BLaER1 (cell line): ENCODE measurements at regions not wholly inside any gene's neighbourhood (a gene's known extent, or its start where the extent isn't known, plus 50 kb on each side); places are given as distances from the start of the nearest gene placed in this dataset.
A peak's percentile ranks its signal among the peaks of the same experiment; 100 is the strongest.
"Not testable (repeated sequence)": the region's sequence is repeated elsewhere in the genome, so short reads cannot be mapped to it uniquely, and the experiment has no call there.

ENCODE experiments used
- H3K27ac ChIP-seq: shearing (Covaris generic); formaldehyde crosslinking; 2 replicates; pipeline ENCODE4 v1.8.1; 2022
- H3K27me3 ChIP-seq: shearing (Covaris generic); formaldehyde crosslinking; 2 replicates; pipeline ENCODE4 v1.8.1; 2022
- H3K36me3 ChIP-seq: shearing (Covaris generic); formaldehyde crosslinking; 2 replicates; pipeline ENCODE4 v1.8.1; 2022
- H3K4me1 ChIP-seq: shearing (Covaris generic); formaldehyde crosslinking; 2 replicates; pipeline ENCODE4 v1.8.1; 2022
- H3K4me2 ChIP-seq: shearing (Covaris generic); formaldehyde crosslinking; 2 replicates; pipeline ENCODE4 v1.8.1; 2022
- H3K4me3 ChIP-seq: shearing (Covaris generic); formaldehyde crosslinking; 2 replicates; pipeline ENCODE4 v1.8.1; 2022
- H3K9ac ChIP-seq: shearing (Covaris generic); formaldehyde crosslinking; 2 replicates; pipeline ENCODE4 v1.8.1; 2022
- H3K9me3 ChIP-seq: shearing (Covaris generic); formaldehyde crosslinking; 2 replicates; pipeline ENCODE4 v1.8.1; 2022
- H4K20me1 ChIP-seq: shearing (Covaris generic); formaldehyde crosslinking; 2 replicates; pipeline ENCODE4 v1.8.1; 2022
- Cebpa-rat ChIP-seq: shearing (Covaris generic); IDR thresholded peaks from 2 replicates; pipeline ENCODE4 v1.8.1; 2022

DNA sequence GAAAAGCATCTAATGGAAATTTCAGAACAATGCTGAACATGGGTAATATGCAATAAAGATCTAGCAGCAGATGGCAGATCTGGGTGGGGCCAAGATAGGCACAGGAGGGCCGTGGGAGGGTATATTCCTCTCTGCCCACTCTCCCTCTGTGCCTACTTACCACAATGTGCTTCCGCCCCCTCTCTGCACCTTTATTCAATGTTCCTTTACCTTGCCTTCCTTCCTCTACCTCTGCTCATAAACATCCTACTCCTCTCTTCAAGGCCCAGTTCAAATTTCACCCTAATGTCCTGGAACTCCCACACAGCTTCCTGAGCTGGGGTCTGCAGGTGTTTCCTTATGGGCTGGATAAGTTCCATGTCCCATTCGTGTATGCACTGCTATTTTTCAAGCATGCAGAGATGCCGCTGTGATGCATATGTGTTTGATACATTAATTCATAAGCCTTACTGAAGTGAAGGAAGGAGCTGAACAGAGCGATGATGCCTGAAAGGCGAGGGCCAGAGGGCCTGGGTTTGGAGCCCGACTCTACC lies 65.6 kb upstream of the EDEM3 start:
- Histone ChIP-seq H3K4me1 (peaks cover 19% of the 10 kb centered on the region), H3K27me3 (no peaks in the 10 kb centered on the region), H3K36me3 (no peaks in the 10 kb centered on the region), H4K20me1 (no peaks in the 10 kb centered on the region), H3K27ac (no peak overlapping the region), H3K9me3 (no peaks in the 10 kb centered on the region), H3K4me3 (no peak overlapping the region), H3K4me2 (peak overlapping the region; percentile 49), H3K9ac (no peak overlapping the region)
- no peak for TF ChIP-seq Cebpa-rat

DNA sequence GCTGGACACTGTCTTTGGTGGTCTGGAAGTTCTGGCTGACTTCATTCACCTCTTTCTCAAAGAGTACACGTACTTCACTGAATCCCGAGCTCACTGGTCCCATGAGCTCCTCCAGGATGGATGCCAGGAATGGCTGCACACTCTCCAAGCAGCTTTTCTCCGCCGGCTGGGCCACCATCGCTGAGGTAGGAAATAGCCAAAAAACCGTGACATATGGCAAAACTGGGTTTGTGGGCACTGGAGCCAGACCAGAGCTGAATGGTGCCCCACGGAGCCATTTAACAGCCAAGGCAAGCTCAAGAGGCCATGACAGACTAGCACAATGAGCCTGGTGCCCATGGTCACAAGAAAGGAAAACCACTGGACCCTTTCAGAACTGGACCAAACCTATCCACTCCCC lies 64.0 kb upstream of the EDEM3 start:
- Histone ChIP-seq H3K27ac (no peak overlapping the region), H4K20me1 (no peaks in the 10 kb centered on the region), H3K4me3 (no peak overlapping the region), H3K27me3 (no peaks in the 10 kb centered on the region), H3K9me3 (peaks cover 3% of the 10 kb centered on the region; the same call in 1 of the 2 replicates), H3K4me2 (no peak overlapping the region), H3K9ac (no peak overlapping the region), H3K4me1 (peaks cover 19% of the 10 kb centered on the region), H3K36me3 (no peaks in the 10 kb centered on the region)
- TF ChIP-seq Cebpa-rat = no peak

DNA sequence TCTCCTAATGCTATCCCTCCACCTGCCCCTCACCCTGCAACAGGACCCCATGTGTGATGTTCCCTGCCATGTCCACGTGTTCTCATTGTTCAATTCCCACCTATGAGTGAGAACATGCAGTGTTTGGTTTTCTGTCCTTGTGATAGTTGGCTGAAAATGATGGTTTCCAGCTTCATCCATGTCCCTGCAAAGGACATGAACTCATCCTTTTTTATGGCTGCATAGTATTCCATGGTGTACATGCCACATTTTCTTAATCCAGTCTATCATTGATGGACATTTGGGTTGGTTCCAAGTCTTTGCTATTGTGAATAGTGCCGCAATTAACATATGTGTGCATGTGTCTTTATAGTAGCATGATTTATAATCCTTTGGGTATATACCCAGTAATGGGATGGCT lies 62.3 kb upstream of the EDEM3 start:
- H3K4me2 ChIP-seq, H3K27ac ChIP-seq, H4K20me1 ChIP-seq, H3K27me3 ChIP-seq, H3K9ac ChIP-seq, H3K4me3 ChIP-seq, H3K36me3 ChIP-seq: not testable (repeated sequence)
- Histone ChIP-seq H3K9me3 (peaks cover 11% of the 10 kb centered on the region; the same call in 1 of the 2 replicates), H3K4me1 (peaks cover 19% of the 10 kb centered on the region)

DNA sequence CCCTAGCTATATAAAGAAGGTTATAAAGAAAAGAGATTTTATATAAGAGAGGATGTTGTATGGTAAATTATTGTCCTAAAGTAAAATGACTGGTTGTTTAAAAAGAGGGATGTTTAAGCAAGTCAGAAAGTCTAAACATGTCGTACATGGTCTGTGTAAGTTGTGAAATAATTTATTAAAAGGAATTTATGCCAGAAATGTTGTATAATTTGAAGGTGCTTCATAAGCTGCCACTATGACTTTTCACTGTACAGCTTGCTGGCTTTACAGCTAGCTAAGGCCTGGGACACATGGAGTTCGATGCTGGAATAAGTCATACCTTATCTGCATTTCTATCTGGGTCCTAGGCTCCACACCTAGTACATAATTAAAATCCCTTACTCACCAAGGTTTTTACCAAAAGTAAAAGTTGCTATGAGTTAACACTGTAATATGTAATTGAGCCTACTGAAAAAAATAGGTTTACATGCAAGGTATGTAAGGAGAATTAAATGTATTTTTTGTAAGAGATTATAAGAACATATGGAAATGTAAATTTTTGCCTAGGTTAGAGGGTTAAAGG lies 59.0 kb upstream of the EDEM3 start:
- no peak overlapping the region for H3K9ac ChIP-seq

DNA sequence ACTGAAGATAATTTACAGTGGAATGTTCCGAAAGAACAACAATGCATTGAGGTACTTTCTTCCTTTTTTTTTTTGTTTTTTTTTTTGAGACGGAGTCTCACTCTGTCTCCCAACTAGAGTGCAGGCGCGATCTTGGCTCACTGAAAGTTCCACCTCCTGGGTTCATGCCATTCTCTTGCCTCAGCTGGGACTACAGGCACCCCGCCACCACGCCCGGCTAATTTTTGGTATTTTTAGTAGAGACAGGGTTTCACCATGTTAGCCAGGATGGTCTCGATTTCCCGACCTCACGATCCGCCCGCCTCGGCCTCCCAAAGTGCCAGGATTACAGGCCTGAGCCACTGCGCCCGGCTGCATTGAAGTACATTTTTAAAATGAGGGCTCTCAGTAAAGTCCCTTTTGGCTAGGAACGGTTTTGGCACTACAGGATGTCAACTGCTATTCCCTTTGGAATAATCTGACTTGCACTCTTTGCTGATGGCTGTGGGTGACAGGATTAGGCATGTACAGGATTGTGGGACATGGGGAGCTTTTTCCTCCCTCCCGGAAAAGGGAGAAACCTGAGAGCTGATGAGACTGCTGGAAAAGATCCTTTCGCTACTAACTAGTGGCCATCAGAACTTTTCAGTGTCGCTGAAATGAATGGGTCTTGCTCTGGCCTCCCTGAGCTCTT lies 56.9 kb upstream of the EDEM3 start:
- no peak for TF ChIP-seq Cebpa-rat
- Histone ChIP-seq H3K9me3 (peaks cover 14% of the 10 kb centered on the region; the same call in 1 of the 2 replicates), H4K20me1 (no peaks in the 10 kb centered on the region), H3K4me2 (no peak overlapping the region), H3K4me1 (no peaks in the 10 kb centered on the region), H3K27ac (no peak overlapping the region), H3K4me3 (no peak overlapping the region), H3K36me3 (no peaks in the 10 kb centered on the region), H3K9ac (no peak overlapping the region), H3K27me3 (no peaks in the 10 kb centered on the region)

More for the DNA sequence above, 59.0 kb upstream of the EDEM3 start:
- Histone ChIP-seq H3K27ac (no peak overlapping the region), H3K36me3 (no peaks in the 10 kb centered on the region), H3K4me1 (no peaks in the 10 kb centered on the region), H3K4me2 (no peak overlapping the region), H4K20me1 (no peaks in the 10 kb centered on the region), H3K27me3 (no peaks in the 10 kb centered on the region), H3K9me3 (peaks cover 14% of the 10 kb centered on the region; the same call in 1 of the 2 replicates), H3K4me3 (no peak overlapping the region)
- TF ChIP-seq Cebpa-rat = no peak

DNA sequence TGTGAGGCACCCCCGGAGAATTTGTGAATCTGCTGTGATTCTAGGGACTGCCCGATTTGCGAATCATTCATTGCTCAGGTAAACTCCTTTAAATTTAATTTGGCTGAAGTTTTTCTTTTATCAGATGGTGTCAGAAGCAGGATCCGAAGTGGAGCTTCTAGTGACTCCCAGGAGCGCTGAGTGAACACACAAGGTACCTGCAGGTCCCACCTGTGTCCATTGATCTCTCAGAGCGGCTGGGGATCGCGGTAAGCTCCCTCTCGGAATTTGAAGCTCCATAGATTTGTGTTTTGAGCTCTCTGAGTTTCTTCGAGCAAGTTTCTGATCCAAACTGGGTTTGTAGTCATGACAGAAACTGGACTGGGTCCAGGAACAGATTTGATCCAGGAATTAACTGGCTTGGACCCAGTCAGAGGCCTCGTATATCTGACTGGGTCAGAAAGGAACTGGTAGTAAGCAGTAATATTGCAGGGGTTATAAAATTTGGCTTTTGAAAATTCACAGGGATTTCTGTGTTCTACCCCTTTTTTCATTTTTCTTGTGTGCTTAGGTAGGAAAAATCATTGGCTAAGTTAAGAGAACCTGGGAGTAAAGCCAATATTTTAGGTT lies 56.2 kb upstream of the EDEM3 start:
- H3K27me3 ChIP-seq = no peaks in the 10 kb centered on the region
- no peak for TF ChIP-seq Cebpa-rat
- no peaks in the 10 kb centered on the region for H3K36me3 ChIP-seq
- no peaks in the 10 kb centered on the region for H3K4me1 ChIP-seq
- no peak overlapping the region for H3K4me3 ChIP-seq
- no peak overlapping the region for H3K27ac ChIP-seq
- H3K9me3 ChIP-seq = peaks cover 14% of the 10 kb centered on the region; the same call in 1 of the 2 replicates
- H3K4me2 ChIP-seq = no peak overlapping the region
- H4K20me1 ChIP-seq = no peaks in the 10 kb centered on the region
- no peak overlapping the region for H3K9ac ChIP-seq

DNA sequence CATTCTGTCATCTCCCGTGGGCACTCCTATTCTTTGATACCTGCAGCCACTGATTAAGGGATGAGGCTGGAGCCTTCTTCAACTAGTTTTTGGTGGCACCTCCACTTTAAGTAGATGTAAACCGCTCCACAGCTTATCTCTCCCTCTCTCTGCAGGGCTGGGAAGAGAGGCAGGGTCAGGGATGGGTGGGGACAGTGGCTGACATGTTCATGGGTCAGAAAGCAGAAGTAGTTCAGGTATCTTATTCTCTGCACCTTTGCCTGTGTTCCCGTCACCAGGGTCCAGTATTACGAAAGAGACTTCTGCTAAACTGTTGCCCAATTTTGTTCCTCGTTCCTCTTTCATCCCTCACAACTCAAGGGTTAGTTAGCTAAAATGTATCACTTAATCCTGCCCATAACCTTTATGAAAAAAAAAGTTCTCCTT lies 51.7 kb upstream of the EDEM3 start:
- Histone ChIP-seq H3K27me3 (no peaks in the 10 kb centered on the region), H3K4me3 (no peak overlapping the region), H3K4me1 (no peaks in the 10 kb centered on the region), H3K9ac (no peak overlapping the region), H3K4me2 (no peak overlapping the region), H4K20me1 (no peaks in the 10 kb centered on the region), H3K9me3 (no peaks in the 10 kb centered on the region), H3K27ac (no peak overlapping the region), H3K36me3 (no peaks in the 10 kb centered on the region)
- TF ChIP-seq Cebpa-rat = no peak

DNA sequence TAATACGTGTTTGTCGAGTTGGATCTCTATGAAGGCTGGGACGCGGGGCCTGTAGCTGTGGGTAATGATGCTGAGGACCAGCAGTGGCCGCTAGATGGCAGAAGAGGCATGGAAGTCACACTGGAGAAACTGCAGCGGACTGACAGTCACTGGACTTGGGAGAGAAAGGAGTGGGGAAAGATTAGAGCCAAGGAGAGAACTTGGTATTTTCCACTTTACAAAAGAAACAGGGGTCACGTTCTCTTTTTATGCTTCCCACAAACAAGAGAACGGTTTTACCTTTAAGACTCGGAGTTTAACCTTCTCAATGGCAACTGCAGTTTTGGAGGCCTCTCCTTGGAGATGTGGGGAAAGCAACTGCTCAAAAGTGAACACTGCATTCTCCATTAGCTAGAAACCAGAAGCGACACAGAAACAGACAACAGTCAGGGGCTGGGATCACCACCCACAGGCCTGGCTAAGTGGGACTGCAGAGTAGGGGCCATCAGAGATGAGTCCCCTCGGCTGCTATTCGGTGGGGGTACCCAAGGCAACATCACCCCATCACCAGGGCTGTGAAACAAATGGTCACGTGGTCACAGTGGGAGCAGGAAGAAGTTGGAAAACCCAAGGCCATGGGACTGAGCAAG lies 51.1 kb upstream of the EDEM3 start:
- H3K9ac ChIP-seq = no peak overlapping the region
- H3K36me3 ChIP-seq = no peaks in the 10 kb centered on the region
- no peaks in the 10 kb centered on the region for H3K4me1 ChIP-seq
- no peak for TF ChIP-seq Cebpa-rat
- no peak overlapping the region for H3K4me3 ChIP-seq
- no peaks in the 10 kb centered on the region for H4K20me1 ChIP-seq
- H3K27me3 ChIP-seq = no peaks in the 10 kb centered on the region
- no peak overlapping the region for H3K27ac ChIP-seq
- no peak overlapping the region for H3K4me2 ChIP-seq
- no peaks in the 10 kb centered on the region for H3K9me3 ChIP-seq
